ENCODE measurements at regions not wholly inside any gene's neighbourhood (a gene's known extent, or its start where the extent isn't known, plus 50 kb on each side); places are given as distances from the start of the nearest gene placed in this dataset.

DNA sequence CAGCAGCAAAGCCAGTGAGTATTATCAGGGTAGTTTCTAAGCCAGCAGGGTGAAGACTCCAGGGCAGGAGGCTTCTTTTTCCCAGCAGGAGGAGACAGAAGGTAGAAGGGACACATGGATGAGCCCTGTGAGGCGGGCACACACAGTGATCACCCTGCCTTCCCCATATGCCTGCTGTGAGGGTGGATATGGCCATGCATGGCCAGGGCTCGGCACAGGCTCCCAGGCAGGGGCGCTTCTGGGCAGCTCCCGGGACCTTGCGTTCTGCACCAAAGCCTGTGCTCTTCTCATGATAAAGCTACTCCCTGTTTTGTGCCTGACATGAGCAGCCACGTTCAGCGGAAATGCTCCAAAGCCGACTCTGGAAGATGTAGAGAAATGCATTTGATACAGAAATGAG lies 807.2 kb downstream of the TYW1 start:
- TF ChIP-seq, protein P1, sequence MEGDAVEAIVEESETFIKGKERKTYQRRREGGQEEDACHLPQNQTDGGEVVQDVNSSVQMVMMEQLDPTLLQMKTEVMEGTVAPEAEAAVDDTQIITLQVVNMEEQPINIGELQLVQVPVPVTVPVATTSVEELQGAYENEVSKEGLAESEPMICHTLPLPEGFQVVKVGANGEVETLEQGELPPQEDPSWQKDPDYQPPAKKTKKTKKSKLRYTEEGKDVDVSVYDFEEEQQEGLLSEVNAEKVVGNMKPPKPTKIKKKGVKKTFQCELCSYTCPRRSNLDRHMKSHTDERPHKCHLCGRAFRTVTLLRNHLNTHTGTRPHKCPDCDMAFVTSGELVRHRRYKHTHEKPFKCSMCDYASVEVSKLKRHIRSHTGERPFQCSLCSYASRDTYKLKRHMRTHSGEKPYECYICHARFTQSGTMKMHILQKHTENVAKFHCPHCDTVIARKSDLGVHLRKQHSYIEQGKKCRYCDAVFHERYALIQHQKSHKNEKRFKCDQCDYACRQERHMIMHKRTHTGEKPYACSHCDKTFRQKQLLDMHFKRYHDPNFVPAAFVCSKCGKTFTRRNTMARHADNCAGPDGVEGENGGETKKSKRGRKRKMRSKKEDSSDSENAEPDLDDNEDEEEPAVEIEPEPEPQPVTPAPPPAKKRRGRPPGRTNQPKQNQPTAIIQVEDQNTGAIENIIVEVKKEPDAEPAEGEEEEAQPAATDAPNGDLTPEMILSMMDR (IDR thresholded peaks at IDR 0.05; ENCODE audit: insufficient read depth, low read depth, low read length), result no peak
- TF ChIP-seq EZH2 (IDR thresholded peaks at IDR 0.05; ENCODE audit: insufficient read depth, low read length), result no peak
- no peaks in the 10 kb centered on the region for H3K4me1 Mint-ChIP-seq (ENCODE audit: low read depth, unreplicated experiment)
- peaks cover 13% of the 10 kb centered on the region for H3K9me3 Mint-ChIP-seq (ENCODE audit: unreplicated experiment)
- no peaks in the 10 kb centered on the region for H4K20me1 ChIP-seq (ENCODE audit: insufficient read depth, low read length)
- H3K9me3 ChIP-seq (ENCODE audit: insufficient read depth, low read depth, low read length), result no peaks in the 10 kb centered on the region
- no peak overlapping the region for H2AFZ ChIP-seq (ENCODE audit: low read depth, low read length)
- DNase-seq (ENCODE audit: low read depth) (no peak), FAIRE-seq (no peak)
- H3K36me3 Mint-ChIP-seq (ENCODE audit: low read depth, unreplicated experiment), result no peaks in the 10 kb centered on the region
- no peak overlapping the region for H3K9ac ChIP-seq (ENCODE audit: low read length)
- no peaks in the 10 kb centered on the region for H3K79me2 ChIP-seq (ENCODE audit: insufficient read depth, low read length)
- H3K4me1 ChIP-seq (ENCODE audit: insufficient read depth, low read length), result no peaks in the 10 kb centered on the region
- H3K4me2 ChIP-seq (ENCODE audit: low read length), result no peak overlapping the region
- no peak overlapping the region for H3K4me3 ChIP-seq (ENCODE audit: insufficient read depth, low read depth, low read length)
- H3K27ac ChIP-seq (ENCODE audit: low read depth, low read length), result no peak overlapping the region
- no peaks in the 10 kb centered on the region for H3K36me3 ChIP-seq (ENCODE audit: insufficient read depth, low read length)
- no peak overlapping the region for H3K4me3 Mint-ChIP-seq (ENCODE audit: unreplicated experiment)
- no peaks in the 10 kb centered on the region for H3K27me3 Mint-ChIP-seq (ENCODE audit: low read depth, unreplicated experiment)
- no peaks in the 10 kb centered on the region for H3K27me3 ChIP-seq (ENCODE audit: insufficient read depth, low read length)
- no peak overlapping the region for H3K27ac Mint-ChIP-seq (ENCODE audit: unreplicated experiment)

DNA sequence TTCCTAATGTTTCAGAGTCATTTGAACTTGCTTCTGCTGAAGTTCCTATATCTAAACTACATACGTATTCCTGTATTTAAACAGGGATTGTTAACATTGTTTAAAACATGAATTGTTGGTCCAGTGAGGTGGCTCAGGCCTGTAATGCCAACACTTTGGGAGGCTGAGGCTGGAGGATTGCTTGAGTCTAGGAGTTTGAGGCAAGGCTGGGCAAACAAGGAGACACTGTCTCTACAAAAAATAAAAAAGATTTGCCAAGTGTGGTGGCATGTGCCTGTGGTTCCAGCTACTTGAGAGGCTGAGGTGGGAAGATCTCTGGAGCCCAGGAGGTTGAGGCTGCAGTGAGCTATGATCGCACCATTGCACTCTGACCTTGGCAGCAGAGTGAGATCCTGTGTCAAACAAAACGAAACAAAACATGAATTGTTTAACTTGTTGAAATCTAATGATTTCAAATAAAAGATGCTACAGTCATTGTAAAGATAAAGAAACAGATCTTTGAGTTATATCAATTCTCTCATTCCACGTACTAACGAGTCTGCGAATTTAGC lies 809.4 kb downstream of the TYW1 start:
- FAIRE-seq (no peak), DNase-seq (ENCODE audit: low read depth) (no peak)
- no peak for TF ChIP-seq EZH2 (IDR thresholded peaks at IDR 0.05; ENCODE audit: insufficient read depth, low read length)
- H3K36me3 ChIP-seq (ENCODE audit: insufficient read depth, low read length), result no peaks in the 10 kb centered on the region
- H3K4me1 ChIP-seq (ENCODE audit: insufficient read depth, low read length), result no peaks in the 10 kb centered on the region
- H3K4me1 Mint-ChIP-seq (ENCODE audit: low read depth, unreplicated experiment), result no peaks in the 10 kb centered on the region
- no peak overlapping the region for H3K4me2 ChIP-seq (ENCODE audit: low read length)
- peaks cover 16% of the 10 kb centered on the region for H3K9me3 Mint-ChIP-seq (ENCODE audit: unreplicated experiment)
- H3K9ac ChIP-seq (ENCODE audit: low read length), result no peak overlapping the region
- no peak overlapping the region for H2AFZ ChIP-seq (ENCODE audit: low read depth, low read length)
- no peaks in the 10 kb centered on the region for H3K27me3 Mint-ChIP-seq (ENCODE audit: low read depth, unreplicated experiment)
- no peaks in the 10 kb centered on the region for H3K79me2 ChIP-seq (ENCODE audit: insufficient read depth, low read length)
- no peak overlapping the region for H3K27ac ChIP-seq (ENCODE audit: low read depth, low read length)
- H3K4me3 Mint-ChIP-seq (ENCODE audit: unreplicated experiment), result no peak overlapping the region
- no peak overlapping the region for H3K4me3 ChIP-seq (ENCODE audit: insufficient read depth, low read depth, low read length)
- H3K9me3 ChIP-seq (ENCODE audit: insufficient read depth, low read depth, low read length), result no peaks in the 10 kb centered on the region
- H3K36me3 Mint-ChIP-seq (ENCODE audit: low read depth, unreplicated experiment), result no peaks in the 10 kb centered on the region
- no peaks in the 10 kb centered on the region for H4K20me1 ChIP-seq (ENCODE audit: insufficient read depth, low read length)
- no peaks in the 10 kb centered on the region for H3K27me3 ChIP-seq (ENCODE audit: insufficient read depth, low read length)
- H3K27ac Mint-ChIP-seq (ENCODE audit: unreplicated experiment), result no peak overlapping the region

DNA sequence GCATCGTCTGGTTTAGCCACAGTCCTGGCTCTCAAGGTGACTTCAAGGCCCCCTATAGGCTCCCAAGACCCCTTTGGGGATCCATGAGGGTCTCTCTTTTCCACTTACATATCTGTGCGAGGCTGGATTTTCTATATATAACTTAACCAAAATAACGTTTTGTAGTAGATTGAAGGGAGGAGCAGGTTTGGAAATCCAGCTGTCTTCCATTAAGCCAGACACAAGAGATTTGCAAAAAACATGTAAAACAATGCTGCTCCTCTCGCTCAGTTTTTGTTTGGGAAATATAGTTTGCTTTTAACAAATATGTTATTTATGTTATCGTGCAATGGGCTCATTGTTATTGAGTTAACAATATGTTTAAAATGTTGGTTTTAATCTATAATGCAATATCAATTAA lies 811.2 kb downstream of the TYW1 start:
- no peak for DNase-seq (ENCODE audit: low read depth)
- no peak overlapping the region for H3K9ac ChIP-seq (ENCODE audit: low read length)
- H2AFZ ChIP-seq (ENCODE audit: low read depth, low read length), result no peak overlapping the region
- no peaks in the 10 kb centered on the region for H4K20me1 ChIP-seq (ENCODE audit: insufficient read depth, low read length)
- no peaks in the 10 kb centered on the region for H3K27me3 ChIP-seq (ENCODE audit: insufficient read depth, low read length)
- H3K4me1 ChIP-seq (ENCODE audit: insufficient read depth, low read length), result no peaks in the 10 kb centered on the region
- no peak overlapping the region for H3K4me3 ChIP-seq (ENCODE audit: insufficient read depth, low read depth, low read length)
- H3K9me3 Mint-ChIP-seq (ENCODE audit: unreplicated experiment), result peaks cover 20% of the 10 kb centered on the region
- H3K4me2 ChIP-seq (ENCODE audit: low read length), result no peak overlapping the region
- no peaks in the 10 kb centered on the region for H3K4me1 Mint-ChIP-seq (ENCODE audit: low read depth, unreplicated experiment)
- TF ChIP-seq, protein P1 (IDR thresholded peaks at IDR 0.05; ENCODE audit: insufficient read depth, low read depth, low read length), result no peak
- TF ChIP-seq EZH2 (IDR thresholded peaks at IDR 0.05; ENCODE audit: insufficient read depth, low read length), result no peak
- no peak overlapping the region for H3K27ac ChIP-seq (ENCODE audit: low read depth, low read length)
- no peak overlapping the region for H3K27ac Mint-ChIP-seq (ENCODE audit: unreplicated experiment)
- H3K36me3 Mint-ChIP-seq (ENCODE audit: low read depth, unreplicated experiment), result no peaks in the 10 kb centered on the region
- no peak for FAIRE-seq
- no peaks in the 10 kb centered on the region for H3K36me3 ChIP-seq (ENCODE audit: insufficient read depth, low read length)
- no peaks in the 10 kb centered on the region for H3K79me2 ChIP-seq (ENCODE audit: insufficient read depth, low read length)
- no peaks in the 10 kb centered on the region for H3K27me3 Mint-ChIP-seq (ENCODE audit: low read depth, unreplicated experiment)
- no peaks in the 10 kb centered on the region for H3K9me3 ChIP-seq (ENCODE audit: insufficient read depth, low read depth, low read length)
- no peak overlapping the region for H3K4me3 Mint-ChIP-seq (ENCODE audit: unreplicated experiment)

Measured in astrocyte (in vitro differentiated cells and primary cell).